ENCODE measurements at regions not wholly inside any gene's neighbourhood (a gene's known extent, or its start where the extent isn't known, plus 50 kb on each side); places are given as distances from the start of the nearest gene placed in this dataset.

DNA sequence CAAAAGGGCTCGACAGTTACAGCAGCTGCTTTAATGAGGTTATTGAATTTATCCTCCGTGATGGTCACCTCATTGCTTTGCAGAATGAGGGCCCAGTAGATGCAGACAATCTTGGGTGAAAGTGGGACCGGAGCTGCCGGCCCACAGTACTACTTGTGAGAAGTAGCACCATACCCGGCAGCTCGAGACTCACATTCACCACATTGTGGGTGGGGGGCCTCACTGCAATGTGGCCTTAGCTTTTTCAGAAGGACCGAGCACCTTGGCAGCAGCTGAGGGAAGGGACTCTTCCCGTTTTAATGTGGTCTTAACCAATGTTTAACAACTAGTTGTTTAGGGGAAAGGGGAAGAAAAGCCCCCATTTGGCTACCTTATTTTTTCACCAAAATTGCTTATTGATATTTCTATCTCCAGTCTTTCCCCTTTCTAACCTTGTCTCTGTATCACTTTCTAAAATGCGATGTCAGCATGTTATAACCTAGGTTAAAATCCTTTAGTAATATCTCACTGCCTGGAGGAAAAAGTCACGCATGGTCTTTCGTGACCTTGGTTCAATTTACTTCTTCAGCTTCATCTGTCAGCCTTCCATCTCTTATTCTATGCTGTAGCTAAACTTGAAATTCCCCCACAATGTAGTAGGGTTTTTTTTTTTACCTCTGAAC, 87.4 kb upstream of the PHYHIPL start:
- Histone ChIP-seq H3K27me3 (ENCODE audit: low read depth, low read length) (no peaks in the 10 kb centered on the region), H4K20me1 (ENCODE audit: insufficient read depth, low read length) (no peaks in the 10 kb centered on the region), H3K4me2 (ENCODE audit: low read length) (no peak overlapping the region), H3K79me2 (ENCODE audit: low read length) (no peaks in the 10 kb centered on the region), H3K4me1 (ENCODE audit: low read length) (no peaks in the 10 kb centered on the region), H3K27ac (ENCODE audit: low read length) (no peak overlapping the region), H2AFZ (ENCODE audit: low read depth, low read length) (no peak overlapping the region), H3K9me3 (ENCODE audit: insufficient read depth, low read length) (no peaks in the 10 kb centered on the region), H3K4me3 (ENCODE audit: low read length) (no peak overlapping the region), H3K9ac (ENCODE audit: low read length) (no peak overlapping the region), H3K36me3 (replicated peaks; ENCODE audit: low read depth, low read length) (no peaks in the 10 kb centered on the region)
- TF ChIP-seq CTCF (IDR thresholded peaks at IDR 0.05; ENCODE audit: low read depth, low read length) (no peak), EZH2phosphoT487 (IDR thresholded peaks at IDR 0.05; ENCODE audit: low read depth) (no peak)

DNA sequence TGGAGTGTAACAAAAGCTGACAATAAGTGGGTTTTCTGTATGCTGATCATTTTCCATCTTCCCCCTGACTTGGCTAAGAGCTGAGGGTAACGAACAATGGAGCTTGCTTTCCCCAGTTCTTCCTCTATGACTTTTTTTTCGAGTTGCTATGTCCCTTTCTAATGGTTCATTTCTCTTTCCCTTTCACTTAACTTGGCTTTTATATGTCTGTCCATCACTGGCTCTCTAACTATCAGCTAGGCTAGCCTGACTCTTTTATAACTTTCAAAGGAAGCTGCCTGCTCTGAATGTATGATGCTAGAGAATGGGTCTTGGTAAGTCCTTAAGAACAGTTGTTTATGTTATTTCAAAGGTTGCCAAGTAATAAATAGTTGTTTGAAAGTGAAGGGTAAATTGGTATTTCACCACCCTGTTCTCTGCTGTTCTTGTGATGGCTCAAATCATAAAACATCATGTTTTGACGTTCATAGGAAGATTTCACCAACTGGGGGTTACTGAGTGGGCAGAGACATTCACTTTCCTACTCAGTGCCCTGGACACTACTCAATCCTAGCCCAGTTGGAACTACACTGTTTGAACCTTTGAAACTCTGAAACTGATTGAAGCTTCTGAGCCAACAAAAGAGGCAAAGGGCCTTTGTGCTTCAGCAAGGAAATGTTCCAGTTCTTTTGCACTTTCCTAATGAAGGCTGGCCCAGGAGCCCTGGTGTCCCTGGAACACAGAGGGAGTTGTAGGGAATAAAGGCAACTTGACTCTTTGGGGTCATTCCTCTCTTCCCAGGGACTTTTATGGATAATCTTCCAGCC, 85.4 kb upstream of the PHYHIPL start:
- no peak overlapping the region for H2AFZ ChIP-seq (ENCODE audit: low read depth, low read length)
- no peaks in the 10 kb centered on the region for H3K9me3 ChIP-seq (ENCODE audit: insufficient read depth, low read length)
- H3K9ac ChIP-seq (ENCODE audit: low read length), result no peak overlapping the region
- no peak overlapping the region for H3K27ac ChIP-seq (ENCODE audit: low read length)
- H3K27me3 ChIP-seq (ENCODE audit: low read depth, low read length), result no peaks in the 10 kb centered on the region
- H3K79me2 ChIP-seq (ENCODE audit: low read length), result no peaks in the 10 kb centered on the region
- no peaks in the 10 kb centered on the region for H3K4me1 ChIP-seq (ENCODE audit: low read length)
- no peak overlapping the region for H3K4me3 ChIP-seq (ENCODE audit: low read length)
- TF ChIP-seq EZH2phosphoT487 (IDR thresholded peaks at IDR 0.05; ENCODE audit: low read depth), result no peak
- no peak for TF ChIP-seq CTCF (IDR thresholded peaks at IDR 0.05; ENCODE audit: low read depth, low read length)
- no peak overlapping the region for H3K4me2 ChIP-seq (ENCODE audit: low read length)
- no peaks in the 10 kb centered on the region for H3K36me3 ChIP-seq (replicated peaks; ENCODE audit: low read depth, low read length)
- no peaks in the 10 kb centered on the region for H4K20me1 ChIP-seq (ENCODE audit: insufficient read depth, low read length)

- no peaks in the 10 kb centered on the region for H3K9me3 ChIP-seq (ENCODE audit: insufficient read depth, low read length)
- H3K4me2 ChIP-seq (ENCODE audit: low read length), result no peak overlapping the region
- TF ChIP-seq EZH2phosphoT487 (IDR thresholded peaks at IDR 0.05; ENCODE audit: low read depth) (no peak), CTCF (IDR thresholded peaks at IDR 0.05; ENCODE audit: low read depth, low read length) (no peak)
- H2AFZ ChIP-seq (ENCODE audit: low read depth, low read length), result no peak overlapping the region
- H3K4me1 ChIP-seq (ENCODE audit: low read length), result no peaks in the 10 kb centered on the region
- no peaks in the 10 kb centered on the region for H4K20me1 ChIP-seq (ENCODE audit: insufficient read depth, low read length)
- no peak overlapping the region for H3K4me3 ChIP-seq (ENCODE audit: low read length)
- no peak overlapping the region for H3K27ac ChIP-seq (ENCODE audit: low read length)
- no peaks in the 10 kb centered on the region for H3K36me3 ChIP-seq (replicated peaks; ENCODE audit: low read depth, low read length)
- H3K9ac ChIP-seq (ENCODE audit: low read length), result no peak overlapping the region
- no peaks in the 10 kb centered on the region for H3K27me3 ChIP-seq (ENCODE audit: low read depth, low read length)
- no peaks in the 10 kb centered on the region for H3K79me2 ChIP-seq (ENCODE audit: low read length)
These were observed 83.0 kb upstream of the PHYHIPL start for GRCh38 chr10:59093461-59093860.

DNA sequence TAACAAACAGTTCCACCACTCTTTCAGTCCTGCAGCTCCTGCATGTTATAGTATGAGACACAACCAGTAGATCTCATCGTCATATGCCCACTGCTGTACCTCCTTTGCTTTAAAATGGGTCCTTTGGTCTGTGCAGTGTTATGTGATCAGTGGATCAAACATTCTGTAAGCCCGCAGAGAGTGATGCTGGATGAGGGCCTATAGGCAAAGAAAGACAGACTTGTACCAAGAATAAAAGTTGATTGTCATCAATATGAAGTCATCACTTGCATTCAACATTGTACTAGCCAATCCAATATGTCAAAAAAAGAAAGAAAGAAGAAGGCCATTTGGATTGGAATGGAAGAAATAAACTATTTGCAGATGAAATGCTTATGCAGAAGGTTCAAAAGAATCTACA, 79.8 kb upstream of the PHYHIPL start:
- Histone ChIP-seq H3K4me1 (ENCODE audit: low read length) (no peaks in the 10 kb centered on the region), H3K36me3 (replicated peaks; ENCODE audit: low read depth, low read length) (no peaks in the 10 kb centered on the region), H3K9me3 (ENCODE audit: insufficient read depth, low read length) (no peaks in the 10 kb centered on the region), H3K27ac (ENCODE audit: low read length) (no peak overlapping the region), H3K9ac (ENCODE audit: low read length) (no peak overlapping the region), H3K79me2 (ENCODE audit: low read length) (no peaks in the 10 kb centered on the region), H3K4me2 (ENCODE audit: low read length) (no peak overlapping the region), H3K4me3 (ENCODE audit: low read length) (no peak overlapping the region), H4K20me1 (ENCODE audit: insufficient read depth, low read length) (no peaks in the 10 kb centered on the region), H2AFZ (ENCODE audit: low read depth, low read length) (no peak overlapping the region), H3K27me3 (ENCODE audit: low read depth, low read length) (no peaks in the 10 kb centered on the region)
- TF ChIP-seq EZH2phosphoT487 (IDR thresholded peaks at IDR 0.05; ENCODE audit: low read depth), result no peak
- TF ChIP-seq CTCF (IDR thresholded peaks at IDR 0.05; ENCODE audit: low read depth, low read length), result no peak

Measured in OCI-LY3 (cell line).